A172 (cell line): ENCODE measurements at regions not wholly inside any gene's neighbourhood (a gene's known extent, or its start where the extent isn't known, plus 50 kb on each side); places are given as distances from the start of the nearest gene placed in this dataset.

ENCODE experiments used
- DNase-seq: peaks from one replicate; pipeline ENCODE4 v3.0.0-alpha.2; 2015; ENCODE audit warnings: low spot score

DNA sequence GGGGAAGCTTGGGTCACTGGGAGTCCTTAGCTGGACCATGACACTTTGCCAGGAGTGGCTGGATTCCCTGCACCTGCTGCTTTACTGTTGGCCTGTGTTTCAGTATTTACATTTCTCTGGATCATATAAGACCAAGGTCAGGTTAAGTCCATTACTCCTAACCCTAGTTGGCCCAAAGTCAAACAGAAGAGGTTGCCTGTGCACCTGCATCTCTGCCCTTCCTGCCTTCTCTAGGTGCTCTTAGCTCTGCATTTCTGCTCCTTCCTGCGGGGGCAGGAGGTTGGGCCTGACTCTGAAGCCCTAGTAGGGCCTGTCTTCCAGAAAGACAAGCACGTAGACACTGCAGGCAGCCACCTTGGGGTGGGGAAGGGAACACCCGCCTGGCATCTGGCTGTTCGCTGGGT lies 124.3 kb downstream of the RPLP1 start:
- no peak for DNase-seq

DNA sequence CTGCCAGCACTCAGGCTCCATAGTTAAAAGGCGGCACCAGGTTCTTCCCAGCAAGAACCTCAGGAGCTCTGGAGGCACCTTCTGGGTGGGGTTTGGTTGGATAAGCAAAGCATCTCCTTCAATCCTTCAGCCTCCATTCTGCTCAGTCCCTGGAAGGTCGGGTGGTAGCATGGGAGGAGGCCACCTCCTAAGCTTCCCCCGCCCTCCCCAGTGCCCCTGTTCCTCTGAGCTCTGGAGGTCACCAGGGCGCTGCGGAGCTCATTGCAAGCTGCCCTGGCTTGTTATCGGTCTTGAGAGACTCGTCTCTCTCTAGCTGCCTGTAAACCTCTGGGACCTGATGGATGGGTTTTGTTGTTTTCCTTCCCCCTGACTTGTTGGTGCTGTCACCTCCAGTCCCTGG lies 124.8 kb downstream of the RPLP1 start:
- DNase-seq: no peak

GRCh38 chr15:69578252-69578651 lies 125.6 kb downstream of the RPLP1 start:
- no peak for DNase-seq

DNA sequence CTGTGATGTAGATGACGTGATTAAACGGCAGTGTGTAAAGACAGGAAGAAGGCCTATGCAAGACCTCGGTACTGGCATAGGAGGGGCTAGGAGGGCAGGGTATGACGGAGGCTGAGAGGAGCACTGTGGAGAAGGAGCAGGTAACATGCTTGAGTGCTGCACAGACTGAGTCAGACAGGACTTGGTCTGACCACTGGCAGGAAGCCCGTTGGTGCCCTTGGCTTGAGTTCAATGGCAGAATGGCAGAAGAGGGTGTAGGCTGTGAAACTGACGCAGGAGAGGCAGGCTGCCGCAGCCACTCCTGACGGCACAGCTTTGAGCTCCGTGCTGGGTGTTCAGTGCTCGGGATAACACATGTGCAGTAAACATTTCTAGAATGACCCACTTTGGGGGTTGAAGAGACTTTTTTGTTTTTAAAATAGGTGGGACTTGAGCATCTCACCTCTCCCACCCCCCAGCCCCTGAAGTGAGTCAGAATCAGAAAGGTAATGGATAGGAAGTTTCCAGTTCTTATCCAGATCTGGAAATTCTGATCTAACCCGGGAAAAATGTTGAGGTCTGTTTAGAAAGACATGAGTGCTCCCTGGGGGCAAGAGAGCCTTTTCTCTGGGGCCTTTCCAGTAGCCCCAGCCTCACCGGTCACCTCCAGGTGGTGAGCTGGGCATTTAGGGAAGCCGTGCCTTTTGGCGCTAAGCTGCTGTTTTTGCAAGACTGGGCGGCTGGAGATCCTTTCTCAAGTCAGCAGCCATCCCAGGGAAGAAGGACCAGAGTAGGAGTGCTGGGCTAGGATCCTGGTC lies 126.4 kb downstream of the RPLP1 start:
- peak; percentile 85 for DNase-seq

DNA sequence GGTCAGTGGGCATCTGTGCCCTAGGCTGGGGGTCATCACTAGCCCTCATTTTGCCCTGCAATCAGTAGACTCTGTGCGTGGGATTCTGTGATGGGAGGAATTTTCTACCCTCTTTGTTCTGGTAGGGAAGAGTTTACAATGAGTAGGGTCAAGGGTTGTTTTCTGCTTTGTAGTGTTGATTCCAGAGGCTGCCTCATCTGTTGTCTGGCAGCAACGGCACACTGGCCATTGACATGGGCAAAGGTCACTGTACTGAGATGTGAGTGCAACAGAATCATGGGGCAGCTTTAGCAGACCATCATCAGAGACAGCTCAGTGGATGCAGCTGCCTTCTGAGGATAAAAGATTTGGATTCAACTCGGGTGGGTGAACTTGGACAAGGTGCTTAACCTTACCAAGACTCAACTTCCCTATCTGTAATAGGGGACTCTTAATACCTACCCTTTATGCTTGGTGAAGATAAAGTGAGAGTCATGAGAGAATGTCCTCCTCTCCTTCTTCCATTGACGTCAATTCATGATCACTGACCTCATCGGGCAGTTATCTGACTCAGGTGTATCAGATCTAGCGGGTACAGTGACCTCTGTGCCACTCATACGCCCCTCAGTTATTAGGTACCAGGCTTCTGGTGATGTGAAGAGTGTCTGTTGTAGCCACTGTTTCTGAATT lies 127.5 kb downstream of the RPLP1 start:
- no peak for DNase-seq

DNA sequence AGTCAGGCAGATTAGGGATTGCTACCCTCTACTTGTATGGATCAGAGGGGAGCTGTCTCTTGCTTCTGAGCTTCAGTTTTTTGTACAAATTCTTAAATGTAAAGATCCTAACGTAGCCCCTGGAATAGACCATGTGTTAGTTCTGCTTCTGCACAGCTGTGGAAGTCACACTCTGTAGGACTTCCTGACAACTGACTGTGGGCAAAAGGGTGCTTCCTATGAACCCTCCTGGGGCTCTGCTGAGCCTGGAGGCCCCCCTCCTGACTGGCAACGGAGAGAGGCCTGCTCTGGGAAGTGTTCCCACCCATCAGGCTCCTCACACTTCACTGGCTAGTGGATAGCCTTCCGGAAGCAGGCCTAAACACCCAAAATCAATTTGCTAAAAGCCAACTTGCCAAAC lies 131.0 kb downstream of the RPLP1 start:
- DNase-seq: no peak

DNA sequence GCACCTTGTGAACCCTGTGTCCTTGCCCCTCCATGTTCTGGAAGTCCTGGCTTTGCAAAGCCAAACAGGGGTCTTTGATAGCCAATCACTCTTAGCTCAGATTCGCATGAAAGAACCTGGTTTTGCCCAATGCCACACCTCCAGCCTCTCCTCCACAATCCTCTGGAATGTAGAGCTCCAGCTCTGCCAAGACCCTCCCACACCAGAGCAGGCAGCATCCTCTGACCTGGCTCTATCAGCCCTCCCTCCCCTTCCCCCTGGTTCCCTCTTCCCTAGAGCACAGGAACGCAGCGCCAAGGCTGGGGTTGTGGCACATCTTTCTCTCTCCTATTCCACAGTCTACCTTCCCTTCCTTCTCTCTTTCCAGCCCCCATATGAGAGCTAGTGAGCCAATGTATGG lies 133.3 kb downstream of the RPLP1 start:
- no peak for DNase-seq

DNA sequence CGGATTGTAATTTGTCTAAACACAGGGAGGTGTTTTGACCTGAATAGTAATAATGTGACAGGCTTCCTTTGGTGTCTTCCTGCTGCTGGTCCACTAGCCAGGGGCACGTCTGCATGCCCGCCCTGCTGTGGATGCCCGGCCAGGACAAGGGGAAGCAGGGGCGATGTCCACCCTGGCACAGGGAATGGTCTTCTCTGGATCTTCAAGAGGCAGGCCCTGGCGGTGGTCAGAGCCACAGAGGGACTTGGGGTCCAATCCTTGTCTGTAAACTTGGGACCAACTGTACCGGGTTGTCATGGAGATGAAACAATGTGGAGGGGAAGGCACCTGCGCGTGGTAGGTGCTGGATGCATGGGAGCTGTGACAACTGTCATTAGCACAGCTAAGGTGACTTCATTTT lies 134.1 kb downstream of the RPLP1 start:
- no peak for DNase-seq

- DNase-seq: no peak
Observed at GRCh38 chr15:69587723-69588426, 135.3 kb downstream of the RPLP1 start.

GRCh38 chr15:69590201-69590710 lies 137.6 kb downstream of the RPLP1 start:
- no peak for DNase-seq

DNA sequence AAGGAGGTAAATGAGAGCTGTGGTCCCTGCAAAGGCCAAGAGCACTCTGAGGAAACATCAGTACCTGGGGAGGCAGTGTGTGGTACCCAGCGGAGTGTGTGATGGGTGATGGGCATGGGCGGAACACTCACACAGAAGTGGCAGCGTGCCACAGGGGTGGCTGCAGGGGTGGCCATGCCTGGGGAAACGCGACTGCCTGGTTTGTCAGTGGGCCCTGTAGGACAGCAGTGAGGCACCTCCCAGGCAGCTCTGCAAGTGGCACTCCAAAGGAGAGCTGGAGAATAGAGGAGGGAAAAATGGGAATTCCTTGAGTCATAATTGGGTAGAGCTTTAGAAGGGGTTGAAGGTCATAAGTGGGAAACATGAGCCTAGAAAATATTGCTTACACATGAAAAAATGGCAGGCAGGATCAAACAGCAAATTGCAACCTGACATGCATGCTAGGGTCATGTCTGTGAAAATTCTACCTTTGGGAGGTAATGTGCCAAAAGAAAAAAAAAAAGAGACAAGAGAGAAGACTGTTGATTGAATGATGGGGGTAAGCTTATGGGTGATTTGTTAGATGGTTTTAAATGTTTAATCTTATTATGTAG lies 138.4 kb downstream of the RPLP1 start:
- DNase-seq: no peak

GRCh38 chr15:69591905-69592508 lies 139.4 kb downstream of the RPLP1 start:
- DNase-seq: no peak

- DNase-seq: no peak
Observed at GRCh38 chr15:69592954-69593353, 140.3 kb downstream of the RPLP1 start.

- no peak for DNase-seq
Observed at GRCh38 chr15:69593488-69593887, 140.9 kb downstream of the RPLP1 start.

GRCh38 chr15:69593981-69594966 lies 141.7 kb downstream of the RPLP1 start:
- DNase-seq: peak; percentile 78

DNA sequence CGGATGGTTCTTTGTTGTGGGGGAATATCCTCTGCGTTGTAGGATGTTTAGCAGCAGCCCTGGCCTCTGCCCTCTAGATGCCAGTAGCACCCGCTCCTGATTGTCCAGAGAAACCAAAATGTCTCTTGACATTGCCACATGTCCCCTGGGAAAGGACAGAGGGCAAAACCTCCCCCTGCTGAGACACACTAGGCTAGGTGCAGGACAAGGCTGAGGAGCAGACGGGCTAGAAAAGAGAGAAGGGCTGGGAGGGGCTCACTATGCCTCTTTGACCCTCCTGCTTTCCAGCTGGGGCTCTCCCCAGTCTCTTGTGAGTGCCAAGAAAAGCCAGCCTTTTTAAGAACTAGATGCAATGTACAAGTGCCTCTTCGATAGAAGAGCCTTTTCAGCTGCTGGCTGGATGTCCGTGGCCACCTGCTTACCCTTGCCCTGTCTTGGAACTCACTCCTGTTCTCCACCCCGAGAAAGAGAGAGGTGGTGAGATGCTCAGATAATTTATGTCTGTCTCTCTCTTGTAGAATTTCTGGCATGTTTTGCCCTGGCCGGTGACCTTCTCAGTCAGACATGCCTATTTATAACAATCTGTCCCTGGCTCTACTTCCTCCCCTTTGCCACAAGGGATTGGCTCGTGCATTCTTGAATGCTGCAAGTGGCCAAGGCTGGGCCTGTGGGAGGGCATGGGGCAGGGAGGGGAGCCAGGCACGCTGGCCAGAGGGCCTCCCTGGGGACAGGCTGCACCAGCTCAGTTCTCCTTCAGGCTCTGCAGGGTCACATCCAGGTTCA lies 142.6 kb downstream of the RPLP1 start:
- peak; percentile 44 for DNase-seq

- DNase-seq: no peak
Observed at GRCh38 chr15:69597061-69597592, 144.5 kb downstream of the RPLP1 start.

- DNase-seq: no peak
Observed at GRCh38 chr15:69599271-69599670, 146.7 kb downstream of the RPLP1 start.

DNA sequence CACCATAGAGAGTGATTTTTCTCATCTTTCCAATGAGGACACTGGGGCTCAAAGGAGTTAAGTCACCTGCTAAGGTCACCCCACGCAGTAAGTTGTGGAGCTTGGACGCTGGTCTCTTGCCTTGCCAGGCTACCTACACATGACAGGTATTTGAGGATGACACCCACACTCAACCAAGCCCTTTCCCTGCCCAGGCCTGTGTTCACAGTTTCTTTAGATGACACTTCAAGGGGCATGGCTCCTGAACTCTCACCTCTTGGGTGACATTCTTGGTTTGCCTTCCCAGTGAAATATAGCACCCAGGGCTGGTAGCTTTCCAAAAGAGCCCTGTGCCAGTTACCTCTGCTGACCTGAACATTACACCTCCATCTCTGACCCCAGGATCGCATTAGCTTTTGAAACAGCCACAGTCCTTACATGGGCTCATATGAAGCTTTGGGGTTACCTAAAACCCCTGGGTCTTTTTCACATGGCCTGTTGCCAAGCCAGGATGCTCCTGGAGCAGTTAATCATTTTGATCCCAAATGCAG lies 148.0 kb downstream of the RPLP1 start:
- DNase-seq: no peak
